Adrenal gland (tissue), 5 donors: ENCODE measurements at regions not wholly inside any gene's neighbourhood (a gene's known extent, or its start where the extent isn't known, plus 50 kb on each side); places are given as distances from the start of the nearest gene placed in this dataset.

ENCODE experiments used
- POLR2A ChIP-seq, 2 donors: fragments of 450-650 bp; IDR thresholded peaks; one replicate each; pipeline ENCODE4 v1.6.1; 2017; ENCODE audit warnings: antibody characterized with exemption in 2 of 2, mild to moderate bottlenecking in 2 of 2, moderate library complexity in 1 of 2
- TF ChIP-seq, protein P1 (sequence below), 6 experiments: fragments of 450-650 bp in 4 of 6; fragments of 200-600 bp in 2 of 6; sonication (generic) in 1 of 6; IDR thresholded peaks; 1 replicate in 5 of 6; 2 replicates in 1 of 6; pipeline versions ENCODE4 v1.5.1 to v1.8.0; 2016 to 2021; ENCODE audit warnings: antibody characterized with exemption in 6 of 6, mild to moderate bottlenecking in 2 of 6, moderate library complexity in 1 of 6
- donor health status: DM: no; HTN: no; CAD: no.

DNA sequence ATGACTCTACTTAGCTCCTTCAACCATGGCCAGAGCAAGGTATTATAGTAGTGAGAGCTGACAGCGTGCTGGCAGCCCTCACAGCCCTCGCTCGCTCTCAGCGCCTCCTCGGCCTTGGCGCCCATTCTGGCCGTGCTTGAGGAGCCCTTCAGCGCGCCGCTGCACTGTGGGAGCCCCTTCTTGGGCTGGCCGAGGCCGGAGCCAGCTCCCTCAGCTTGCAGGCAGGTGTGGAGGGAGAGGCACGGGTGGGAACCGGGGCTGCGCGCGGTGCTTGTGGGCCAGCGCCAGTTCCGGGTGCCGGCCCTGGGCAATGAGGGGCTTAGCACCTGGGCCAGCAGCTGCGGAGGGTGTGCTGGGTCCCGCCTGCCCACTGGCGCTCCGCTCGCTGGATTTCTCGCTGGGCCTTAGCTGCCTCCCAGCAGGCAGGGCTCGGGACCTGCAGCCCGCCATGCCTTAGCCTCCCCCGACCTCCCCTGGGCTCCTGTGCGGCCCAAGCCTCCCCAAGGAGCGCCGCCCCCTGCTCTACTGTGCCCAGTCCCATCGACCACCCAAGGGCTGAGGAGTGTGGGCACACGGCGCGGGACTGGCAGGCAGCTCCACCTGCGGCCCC, 63.1 kb downstream of the SPATA19 start:
- TF ChIP-seq POLR2A (IDR thresholded peaks at IDR 0.05): no peak
- TF ChIP-seq, protein P1, sequence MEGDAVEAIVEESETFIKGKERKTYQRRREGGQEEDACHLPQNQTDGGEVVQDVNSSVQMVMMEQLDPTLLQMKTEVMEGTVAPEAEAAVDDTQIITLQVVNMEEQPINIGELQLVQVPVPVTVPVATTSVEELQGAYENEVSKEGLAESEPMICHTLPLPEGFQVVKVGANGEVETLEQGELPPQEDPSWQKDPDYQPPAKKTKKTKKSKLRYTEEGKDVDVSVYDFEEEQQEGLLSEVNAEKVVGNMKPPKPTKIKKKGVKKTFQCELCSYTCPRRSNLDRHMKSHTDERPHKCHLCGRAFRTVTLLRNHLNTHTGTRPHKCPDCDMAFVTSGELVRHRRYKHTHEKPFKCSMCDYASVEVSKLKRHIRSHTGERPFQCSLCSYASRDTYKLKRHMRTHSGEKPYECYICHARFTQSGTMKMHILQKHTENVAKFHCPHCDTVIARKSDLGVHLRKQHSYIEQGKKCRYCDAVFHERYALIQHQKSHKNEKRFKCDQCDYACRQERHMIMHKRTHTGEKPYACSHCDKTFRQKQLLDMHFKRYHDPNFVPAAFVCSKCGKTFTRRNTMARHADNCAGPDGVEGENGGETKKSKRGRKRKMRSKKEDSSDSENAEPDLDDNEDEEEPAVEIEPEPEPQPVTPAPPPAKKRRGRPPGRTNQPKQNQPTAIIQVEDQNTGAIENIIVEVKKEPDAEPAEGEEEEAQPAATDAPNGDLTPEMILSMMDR (IDR thresholded peaks at IDR 0.05): no peak
